Trophoblast cell (in vitro differentiated cells and primary cell): ENCODE measurements at regions not wholly inside any gene's neighbourhood (a gene's known extent, or its start where the extent isn't known, plus 50 kb on each side); places are given as distances from the start of the nearest gene placed in this dataset.

Experiments
- DNase-seq, 2 donors: peaks; one replicate each; pipeline ENCODE4 v3.0.0-alpha.2; 2016
- H2AFZ ChIP-seq: 2 replicates; pipeline ENCODE4 v1.6.1; 2013; ENCODE audit warnings: low read length, moderate library complexity, mild to moderate bottlenecking; ENCODE audit not compliant: insufficient read depth, poor library complexity
- H2AK5ac ChIP-seq: 2 replicates; pipeline ENCODE4 v1.6.1; 2013; ENCODE audit warnings: mild to moderate bottlenecking, low read length
- H2BK120ac ChIP-seq: 2 replicates; pipeline ENCODE4 v1.6.1; 2013; ENCODE audit warnings: low read length, mild to moderate bottlenecking, moderate library complexity; ENCODE audit not compliant: insufficient read depth, poor library complexity
- H2BK12ac ChIP-seq: 2 replicates; pipeline ENCODE4 v1.6.1; 2013; ENCODE audit warnings: mild to moderate bottlenecking, low read length, moderate library complexity
- H2BK5ac ChIP-seq: 2 replicates; pipeline ENCODE4 v1.6.1; 2013; ENCODE audit warnings: low read length, low read depth, moderate library complexity, mild to moderate bottlenecking; ENCODE audit not compliant: poor library complexity
- H3K14ac ChIP-seq: 2 replicates; pipeline ENCODE4 v1.6.1; 2013; ENCODE audit warnings: mild to moderate bottlenecking, low read length
- H3K18ac ChIP-seq: 2 replicates; pipeline ENCODE4 v1.6.1; 2013; ENCODE audit warnings: mild to moderate bottlenecking, low read length
- H3K23ac ChIP-seq: 2 replicates; pipeline ENCODE4 v1.6.1; 2013; ENCODE audit warnings: low read length
- H3K27ac ChIP-seq: 2 replicates; pipeline ENCODE4 v1.5.1; 2013; ENCODE audit warnings: low read depth, mild to moderate bottlenecking, inconsistent platforms, low read length, moderate library complexity
- H3K27me3 ChIP-seq: 2 replicates; pipeline ENCODE4 v1.6.1; 2013; ENCODE audit warnings: inconsistent platforms, mild to moderate bottlenecking, low read length, moderate library complexity; ENCODE audit not compliant: insufficient read depth
- H3K36me3 ChIP-seq, 2 experiments: 1 replicate in 1 of 2; 2 replicates in 1 of 2; pipeline ENCODE4 v1.6.1; 2013; ENCODE audit warnings: low read length in 2 of 2, mild to moderate bottlenecking in 2 of 2, moderate library complexity in 1 of 2; ENCODE audit not compliant: insufficient read depth in 2 of 2, control insufficient read depth in 1 of 2
- H3K4ac ChIP-seq: 2 replicates; pipeline ENCODE4 v1.6.1; 2013; ENCODE audit warnings: low read depth, mild to moderate bottlenecking, low read length, moderate library complexity
- H3K4me1 ChIP-seq, 2 experiments: 1 replicate in 1 of 2; 2 replicates in 1 of 2; pipeline ENCODE4 v1.6.1; 2013; ENCODE audit warnings: low read length in 2 of 2, mild to moderate bottlenecking in 2 of 2, moderate library complexity in 1 of 2; ENCODE audit not compliant: insufficient read depth in 2 of 2, control insufficient read depth in 1 of 2
- H3K4me2 ChIP-seq: 2 replicates; pipeline ENCODE4 v1.6.1; 2013; ENCODE audit warnings: inconsistent platforms, mild to moderate bottlenecking, low read length, moderate library complexity
- H3K4me3 ChIP-seq: 2 replicates; pipeline ENCODE4 v1.5.1; 2013; ENCODE audit warnings: mild to moderate bottlenecking, low read depth, low read length, inconsistent platforms
- H3K79me1 ChIP-seq: one replicate; pipeline ENCODE4 v1.6.1; 2013; ENCODE audit warnings: low read length
- H3K79me2 ChIP-seq: 2 replicates; pipeline ENCODE4 v1.6.1; 2013; ENCODE audit warnings: low read length, mild to moderate bottlenecking; ENCODE audit not compliant: control insufficient read depth, insufficient read depth, poor library complexity
- H3K9ac ChIP-seq: 2 replicates; pipeline ENCODE4 v1.6.1; 2013; ENCODE audit warnings: mild to moderate bottlenecking, low read length
- H3K9me3 ChIP-seq: 2 replicates; pipeline ENCODE4 v1.6.1; 2013; ENCODE audit warnings: low read depth, mild to moderate bottlenecking, control low read depth, inconsistent platforms, low read length; ENCODE audit not compliant: insufficient read depth
- H4K12ac ChIP-seq: 2 replicates; pipeline ENCODE4 v1.6.1; 2013; ENCODE audit warnings: low read depth, mild to moderate bottlenecking, low read length, moderate library complexity
- H4K8ac ChIP-seq: 2 replicates; pipeline ENCODE4 v1.6.1; 2013; ENCODE audit warnings: low read depth, mild to moderate bottlenecking, low read length, moderate library complexity
- H4K91ac ChIP-seq: one replicate; pipeline ENCODE4 v1.6.1; 2013; ENCODE audit warnings: low read depth, mild to moderate bottlenecking, low read length, moderate library complexity
- WGBS: extraction: QIAGEN DNeasy Blood & Tissue Kit; methylation state at CpG from one replicate; pipeline ENCODE4 v1.1.7; 2013; ENCODE audit warnings: missing lambda C conversion rate; ENCODE audit not compliant: insufficient read length, insufficient coverage; ENCODE audit errors: extremely low coverage; 5-methylcytosine and 5-hydroxymethylcytosine counted together

DNA sequence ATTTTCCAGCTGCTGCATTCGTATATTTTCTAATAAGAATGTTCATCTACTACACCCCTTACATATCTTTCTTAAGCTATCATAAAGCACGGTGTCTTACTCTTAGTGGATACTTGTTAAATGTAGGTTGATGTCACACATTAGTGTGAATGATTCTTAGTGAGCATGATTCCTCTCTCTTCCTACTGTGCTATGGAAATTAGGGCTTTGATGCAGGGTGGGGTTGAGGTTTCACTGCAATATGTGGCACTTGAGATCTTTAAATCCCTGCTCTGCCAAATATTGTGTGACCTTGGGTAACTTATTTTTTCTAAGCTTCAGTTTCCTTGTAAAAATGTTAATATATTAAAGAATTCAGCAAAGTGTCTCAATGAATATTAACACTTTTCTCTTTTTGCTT, 188.4 kb downstream of the PDGFRA start:
- Histone ChIP-seq H3K36me3 (no peaks in the 10 kb centered on the region), H4K8ac (no peak overlapping the region), H3K14ac (no peak overlapping the region), H3K79me1 (no peaks in the 10 kb centered on the region), H4K91ac (no peak overlapping the region), H3K79me2 (no peaks in the 10 kb centered on the region), H3K9ac (no peak overlapping the region), H3K4ac (no peak overlapping the region), H4K12ac (no peak overlapping the region), H2BK12ac (no peak overlapping the region), H3K18ac (no peak overlapping the region), H3K23ac (no peak overlapping the region), H3K4me2 (no peak overlapping the region), H3K9me3 (no peaks in the 10 kb centered on the region), H2AFZ (no peak overlapping the region), H2BK120ac (no peak overlapping the region), H3K4me1 (no peaks in the 10 kb centered on the region), H3K27me3 (no peaks in the 10 kb centered on the region), H2BK5ac (no peak overlapping the region), H2AK5ac (no peak overlapping the region), H3K27ac (no peak overlapping the region), H3K4me3 (no peak overlapping the region)
- no CpG with 5 or more reads among the region's 2 CpGs for WGBS
- DNase-seq = no peak

DNA sequence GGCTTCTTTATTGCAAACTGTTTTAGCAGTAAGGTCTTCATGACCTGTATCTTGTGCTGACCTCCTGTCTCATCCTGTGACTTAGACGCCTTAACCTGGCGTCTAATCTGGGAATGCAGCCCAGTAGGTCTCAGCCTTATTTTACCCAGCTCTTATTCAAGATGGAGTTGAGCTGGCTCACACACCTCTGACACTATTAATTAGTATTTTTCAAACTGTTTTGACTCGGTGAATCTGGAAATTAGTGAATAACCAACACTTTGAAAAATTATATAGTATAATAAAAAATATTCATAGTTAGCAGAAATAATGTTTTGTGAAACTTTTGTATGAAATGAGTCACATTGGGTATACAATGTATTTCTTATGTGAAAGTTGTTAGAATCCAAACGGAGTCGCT, 189.4 kb downstream of the PDGFRA start:
- Histone ChIP-seq H2BK120ac (no peak overlapping the region), H4K12ac (no peak overlapping the region)
- WGBS = no CpG with 5 or more reads among the region's 5 CpGs

DNA sequence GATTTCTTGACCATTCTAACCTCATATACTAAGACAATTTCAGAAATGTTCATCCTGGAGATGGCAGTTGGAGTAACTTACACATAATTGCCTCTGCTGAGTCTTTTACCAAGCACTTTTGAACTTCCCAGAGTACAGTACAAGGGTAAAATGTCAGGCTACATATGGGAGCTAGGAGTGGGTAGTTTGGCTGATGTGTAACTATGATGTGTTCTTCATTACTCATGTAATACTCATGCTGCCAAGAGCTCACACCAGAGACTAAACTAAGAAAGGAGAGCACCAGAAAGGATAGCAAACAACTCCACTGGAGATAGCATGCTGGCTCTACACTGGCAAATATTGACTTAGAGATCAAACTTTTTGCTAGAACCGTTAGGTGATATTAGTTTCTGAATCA, 194.0 kb downstream of the PDGFRA start:
- Histone ChIP-seq H3K18ac (no peak overlapping the region), H4K8ac (no peak overlapping the region), H3K9me3 (no peaks in the 10 kb centered on the region), H2BK12ac (no peak overlapping the region), H2BK5ac (no peak overlapping the region), H4K91ac (no peak overlapping the region), H3K27ac (no peak overlapping the region), H2BK120ac (no peak overlapping the region), H3K79me2 (no peaks in the 10 kb centered on the region), H3K4ac (no peak overlapping the region), H3K9ac (no peak overlapping the region), H2AK5ac (no peak overlapping the region), H3K4me2 (no peak overlapping the region), H3K23ac (no peak overlapping the region), H3K36me3 (no peaks in the 10 kb centered on the region), H3K27me3 (no peaks in the 10 kb centered on the region), H4K12ac (no peak overlapping the region), H2AFZ (no peak overlapping the region), H3K14ac (no peak overlapping the region), H3K4me3 (no peak overlapping the region), H3K79me1 (no peaks in the 10 kb centered on the region), H3K4me1 (no peaks in the 10 kb centered on the region)
- no peak for DNase-seq
- WGBS = no CpG with 5 or more reads among the region's 1 CpG

More for the DNA sequence above, 189.4 kb downstream of the PDGFRA start:
- H2BK5ac ChIP-seq = no peak overlapping the region
- no peak overlapping the region for H4K91ac ChIP-seq
- H3K9ac ChIP-seq = no peak overlapping the region
- H2AK5ac ChIP-seq = no peak overlapping the region
- no peaks in the 10 kb centered on the region for H3K9me3 ChIP-seq
- H3K4me3 ChIP-seq = no peak overlapping the region
- no peak overlapping the region for H3K4me2 ChIP-seq
- H2BK12ac ChIP-seq = no peak overlapping the region
- no peak overlapping the region for H3K27ac ChIP-seq
- no peak for DNase-seq
- no peaks in the 10 kb centered on the region for H3K79me1 ChIP-seq
- H3K27me3 ChIP-seq = no peaks in the 10 kb centered on the region
- H3K23ac ChIP-seq = no peak overlapping the region
- no peak overlapping the region for H3K18ac ChIP-seq
- no peak overlapping the region for H3K4ac ChIP-seq
- no peaks in the 10 kb centered on the region for H3K4me1 ChIP-seq
- H3K36me3 ChIP-seq = no peaks in the 10 kb centered on the region
- no peaks in the 10 kb centered on the region for H3K79me2 ChIP-seq
- H4K8ac ChIP-seq = no peak overlapping the region
- no peak overlapping the region for H2AFZ ChIP-seq
- H3K14ac ChIP-seq = no peak overlapping the region

DNA sequence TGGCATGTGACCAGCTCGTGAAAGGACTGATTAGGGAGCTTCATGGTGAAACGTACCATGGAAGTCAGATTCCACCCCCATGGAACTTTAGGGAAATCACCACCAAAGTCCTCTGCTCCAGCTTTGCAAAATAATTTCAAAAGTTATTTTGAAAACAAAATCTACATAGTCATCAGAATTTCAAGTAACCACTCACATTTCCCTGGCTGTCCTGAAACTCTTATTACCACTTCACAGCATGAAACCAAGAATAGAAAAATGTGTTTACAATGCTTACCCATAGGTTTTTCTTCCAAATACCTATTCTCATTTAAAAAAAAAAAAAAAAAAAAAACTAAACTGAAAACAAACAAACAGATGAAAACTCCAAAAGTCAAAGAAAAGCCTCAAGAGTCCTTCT, 198.7 kb downstream of the PDGFRA start:
- no peak overlapping the region for H2BK5ac ChIP-seq
- no peak overlapping the region for H4K12ac ChIP-seq
- H3K4ac ChIP-seq = no peak overlapping the region
- no peak overlapping the region for H2AK5ac ChIP-seq
- H2AFZ ChIP-seq = no peak overlapping the region
- H3K18ac ChIP-seq = no peak overlapping the region
- no peaks in the 10 kb centered on the region for H3K4me1 ChIP-seq
- no peak overlapping the region for H3K9ac ChIP-seq
- no peak overlapping the region for H3K14ac ChIP-seq
- no peaks in the 10 kb centered on the region for H3K36me3 ChIP-seq
- H3K27me3 ChIP-seq = no peaks in the 10 kb centered on the region
- no CpG with 5 or more reads among the region's 2 CpGs for WGBS
- H3K79me1 ChIP-seq = no peaks in the 10 kb centered on the region
- no peaks in the 10 kb centered on the region for H3K9me3 ChIP-seq
- no peaks in the 10 kb centered on the region for H3K79me2 ChIP-seq
- H3K27ac ChIP-seq = no peak overlapping the region
- no peak overlapping the region for H4K8ac ChIP-seq
- H3K23ac ChIP-seq = no peak overlapping the region
- no peak overlapping the region for H2BK12ac ChIP-seq
- H3K4me3 ChIP-seq = no peak overlapping the region
- no peak overlapping the region for H2BK120ac ChIP-seq
- no peak overlapping the region for H3K4me2 ChIP-seq
- H4K91ac ChIP-seq = no peak overlapping the region
- DNase-seq = no peak
